H9 (cell line): ENCODE measurements at regions not wholly inside any gene's neighbourhood (a gene's known extent, or its start where the extent isn't known, plus 50 kb on each side); places are given as distances from the start of the nearest gene placed in this dataset.

Source experiments
- DNase-seq: peaks from one replicate; pipeline ENCODE4 v3.0.0-alpha.2; 2017
- H2AFZ ChIP-seq: one replicate; pipeline ENCODE4 v1.6.1; 2013; ENCODE audit warnings: mild to moderate bottlenecking, low read length, control low read depth, moderate library complexity
- H2AK5ac ChIP-seq: 2 replicates; pipeline ENCODE4 v1.6.1; 2013; ENCODE audit warnings: low read length, control low read depth, mixed read lengths; ENCODE audit not compliant: insufficient read length
- H2BK120ac ChIP-seq: one replicate; pipeline ENCODE4 v1.6.1; 2013; ENCODE audit warnings: low read depth, mild to moderate bottlenecking, low read length, control low read depth, inconsistent platforms; ENCODE audit not compliant: poor library complexity, severe bottlenecking
- H2BK12ac ChIP-seq: 2 replicates; pipeline ENCODE4 v1.6.1; 2013; ENCODE audit warnings: low read length, control low read depth, mixed read lengths, low read depth; ENCODE audit not compliant: insufficient read length
- H2BK15ac ChIP-seq: 2 replicates; pipeline ENCODE4 v1.6.1; 2013; ENCODE audit warnings: low read depth, low read length, control low read depth
- H2BK20ac ChIP-seq: one replicate; pipeline ENCODE4 v1.6.1; 2013; ENCODE audit warnings: low read depth, mild to moderate bottlenecking, low read length, control low read depth, inconsistent platforms; ENCODE audit not compliant: poor library complexity, severe bottlenecking
- H2BK5ac ChIP-seq: 2 replicates; pipeline ENCODE4 v1.6.1; 2013; ENCODE audit warnings: low read length, control low read depth, mixed read lengths; ENCODE audit not compliant: insufficient read length
- H3K14ac ChIP-seq: 2 replicates; pipeline ENCODE4 v1.6.1; 2013; ENCODE audit warnings: low read length, control low read depth; ENCODE audit not compliant: insufficient read depth
- H3K18ac ChIP-seq: 2 replicates; pipeline ENCODE4 v1.6.1; 2013; ENCODE audit warnings: low read depth, mild to moderate bottlenecking, mixed read lengths, low read length, control low read depth; ENCODE audit not compliant: insufficient read length
- H3K23ac ChIP-seq: 2 replicates; pipeline ENCODE4 v1.6.1; 2013; ENCODE audit warnings: low read length, control low read depth, mixed read lengths, low read depth; ENCODE audit not compliant: insufficient read length
- H3K23me2 ChIP-seq: 2 replicates; pipeline ENCODE4 v1.6.1; 2013; ENCODE audit warnings: low read depth, mild to moderate bottlenecking, mixed read lengths, low read length, control low read depth; ENCODE audit not compliant: insufficient read length, poor library complexity, severe bottlenecking
- H3K27ac ChIP-seq: 2 replicates; pipeline ENCODE4 v1.5.1; 2013; ENCODE audit warnings: low read length, control low read depth, mixed read lengths, low read depth; ENCODE audit not compliant: insufficient read length
- H3K27me3 ChIP-seq: 2 replicates; pipeline ENCODE4 v1.6.1; 2013; ENCODE audit warnings: low read length, control low read depth, inconsistent platforms; ENCODE audit not compliant: insufficient read depth
- H3K4ac ChIP-seq: 2 replicates; pipeline ENCODE4 v1.6.1; 2013; ENCODE audit warnings: low read depth, mild to moderate bottlenecking, control low read depth, inconsistent platforms, low read length, moderate library complexity
- H3K4me1 ChIP-seq: 2 replicates; pipeline ENCODE4 v1.6.1; 2013; ENCODE audit warnings: low read length, control low read depth, inconsistent platforms; ENCODE audit not compliant: insufficient read depth
- H3K4me2 ChIP-seq: 2 replicates; pipeline ENCODE4 v1.6.1; 2013; ENCODE audit warnings: low read length, control low read depth, mixed read lengths; ENCODE audit not compliant: insufficient read length, insufficient read depth
- H3K56ac ChIP-seq: 2 replicates; pipeline ENCODE4 v1.6.1; 2013; ENCODE audit warnings: low read depth, mild to moderate bottlenecking, mixed read lengths, low read length, control low read depth; ENCODE audit not compliant: insufficient read length
- H3K79me1 ChIP-seq: 2 replicates; pipeline ENCODE4 v1.6.1; 2013; ENCODE audit warnings: low read depth, mild to moderate bottlenecking, moderate library complexity, low read length, control low read depth, inconsistent platforms; ENCODE audit not compliant: insufficient read depth, poor library complexity, severe bottlenecking
- H3K79me2 ChIP-seq: 2 replicates; pipeline ENCODE4 v1.6.1; 2013; ENCODE audit warnings: low read length, control low read depth, inconsistent platforms; ENCODE audit not compliant: insufficient read depth
- H3K9ac ChIP-seq: 2 replicates; pipeline ENCODE4 v1.6.1; 2013; ENCODE audit warnings: low read length, control low read depth, mixed read lengths; ENCODE audit not compliant: insufficient read length; ENCODE audit errors: extremely low read depth
- H3K9me3 ChIP-seq: one replicate; pipeline ENCODE4 v1.6.1; 2013; ENCODE audit warnings: low read depth, low read length, inconsistent platforms; ENCODE audit not compliant: control insufficient read depth
- H3T11ph ChIP-seq: one replicate; pipeline ENCODE4 v1.6.1; 2013; ENCODE audit warnings: mild to moderate bottlenecking, low read length, control low read depth, inconsistent platforms
- H4K20me1 ChIP-seq: one replicate; pipeline ENCODE4 v1.6.1; 2013; ENCODE audit not compliant: control insufficient read depth, insufficient read length, insufficient read depth
- H4K5ac ChIP-seq: 2 replicates; pipeline ENCODE4 v1.6.1; 2013; ENCODE audit warnings: low read depth, mild to moderate bottlenecking, mixed read lengths, low read length, control low read depth; ENCODE audit not compliant: insufficient read length
- H4K8ac ChIP-seq: replicated peaks from 2 replicates; pipeline ENCODE4 v1.6.1; 2013; ENCODE audit warnings: low read length, control low read depth, mixed read lengths, low read depth; ENCODE audit not compliant: insufficient read length
- H4K91ac ChIP-seq: 2 replicates; pipeline ENCODE4 v1.6.1; 2013; ENCODE audit warnings: low read depth, mild to moderate bottlenecking, moderate library complexity, mixed read lengths, low read length, control low read depth; ENCODE audit not compliant: insufficient read length
- H3K27ac Mint-ChIP-seq, 3 experiments: 2 replicates in 2 of 3; 3 replicates in 1 of 3; pipeline ENCODE4 v1.8.0; 2020 to 2021; ENCODE audit warnings: mixed read lengths in 3 of 3, mild to moderate bottlenecking in 1 of 3, moderate library complexity in 1 of 3
- H3K27me3 Mint-ChIP-seq: 2 replicates; pipeline ENCODE4 v1.8.0; 2021; ENCODE audit warnings: low read depth, mild to moderate bottlenecking, moderate library complexity, mixed read lengths
- H3K36me3 Mint-ChIP-seq, 3 experiments: 2 replicates in 2 of 3; 3 replicates in 1 of 3; pipeline ENCODE4 v1.8.0; 2020 to 2021; ENCODE audit warnings: low read depth in 3 of 3, mixed read lengths in 3 of 3; ENCODE audit not compliant: insufficient read depth in 1 of 3
- H3K4me1 Mint-ChIP-seq, 2 experiments: 2 replicates each; pipeline ENCODE4 v1.8.0; 2020; ENCODE audit warnings: mixed read lengths in 2 of 2
- H3K4me3 Mint-ChIP-seq, 2 experiments: 2 replicates in 1 of 2; 3 replicates in 1 of 2; pipeline ENCODE4 v1.8.0; 2020 to 2021; ENCODE audit warnings: mild to moderate bottlenecking in 2 of 2, mixed read lengths in 2 of 2, moderate library complexity in 1 of 2
- H3K9me3 Mint-ChIP-seq, 2 experiments: 2 replicates in 1 of 2; 3 replicates in 1 of 2; pipeline ENCODE4 v1.8.0; 2020; ENCODE audit warnings: mild to moderate bottlenecking in 2 of 2, mixed read lengths in 2 of 2, moderate library complexity in 1 of 2
- CTCF ChIP-seq: fragments of 200-600 bp; sonication (generic); conservative IDR thresholded peaks from 3 replicates; pipeline ENCODE4 v1.8.0; 2021; ENCODE audit warnings: antibody characterized with exemption, mild to moderate bottlenecking
- WGBS: extraction: QIAGEN DNeasy Blood & Tissue Kit; methylation state at CpG from one replicate; pipeline ENCODE4 v1.1.7; 2013; ENCODE audit warnings: missing lambda C conversion rate, low lambda C conversion rate, mixed read lengths; ENCODE audit not compliant: insufficient read length; ENCODE audit errors: extremely low coverage; 5-methylcytosine and 5-hydroxymethylcytosine counted together

DNA sequence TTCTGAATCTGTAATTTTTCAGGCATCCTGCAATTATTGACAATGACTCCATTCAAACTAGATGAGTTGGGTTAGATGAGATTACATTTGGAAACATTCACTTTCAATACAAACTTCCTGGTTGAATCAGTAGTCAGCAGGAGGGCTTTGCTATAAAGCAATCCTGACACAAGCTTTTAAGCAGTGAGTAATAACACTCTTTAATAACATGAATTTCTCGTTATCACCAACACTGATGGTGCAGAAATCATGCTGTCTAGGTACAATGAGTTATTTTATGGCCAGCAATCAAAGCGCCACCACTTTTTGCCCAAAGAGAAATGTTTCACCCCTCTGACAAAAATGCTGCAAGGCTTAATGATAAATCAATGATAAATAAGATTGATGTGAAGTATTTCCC, 474.8 kb upstream of the CNTN4 start:
- Histone ChIP-seq H3K79me2 (no peaks in the 10 kb centered on the region), H2BK20ac (no peak overlapping the region), H3K79me1 (no peaks in the 10 kb centered on the region), H2BK5ac (no peak overlapping the region), H3K9me3 (no peaks in the 10 kb centered on the region), H2AK5ac (no peak overlapping the region), H3K4me2 (no peak overlapping the region), H4K8ac (no peak overlapping the region), H3T11ph (no peak overlapping the region), H2BK15ac (no peak overlapping the region), H4K5ac (no peak overlapping the region), H3K4ac (no peak overlapping the region), H2BK12ac (no peak overlapping the region), H3K18ac (no peak overlapping the region), H4K91ac (no peak overlapping the region), H3K9ac (no peak overlapping the region), H3K27me3 (no peaks in the 10 kb centered on the region), H3K23me2 (no peaks in the 10 kb centered on the region), H3K4me1 (no peaks in the 10 kb centered on the region), H3K56ac (no peak overlapping the region), H3K27ac (no peak overlapping the region), H3K23ac (no peak overlapping the region), H4K20me1 (no peaks in the 10 kb centered on the region), H2AFZ (no peak overlapping the region), H2BK120ac (no peak overlapping the region), H3K14ac (no peak overlapping the region)
- no peak for TF ChIP-seq CTCF
- Mint-ChIP-seq H3K27me3 (no peaks in the 10 kb centered on the region; the same call in 1 of the 2 replicates), H3K4me3 (no peak overlapping the region), H3K9me3 (no peaks in the 10 kb centered on the region; a peak in 1 of 5 replicates), H3K36me3 (no peaks in the 10 kb centered on the region), H3K27ac (no peak overlapping the region), H3K4me1 (no peaks in the 10 kb centered on the region)
- no CpG with 5 or more reads among the region's 2 CpGs for WGBS
- DNase-seq = no peak
